Liver (tissue), 8 donors: ENCODE measurements at regions not wholly inside any gene's neighbourhood (a gene's known extent, or its start where the extent isn't known, plus 50 kb on each side); places are given as distances from the start of the nearest gene placed in this dataset.

ENCODE experiments used
- DNase-seq: peaks from one replicate; pipeline ENCODE4 v3.0.0-alpha.2; 2017; ENCODE audit warnings: low spot score
- H3K27ac ChIP-seq, 2 donors: one replicate each; pipeline ENCODE4 v1.7.0; 2013; ENCODE audit warnings: inconsistent platforms in 2 of 2, low read length in 2 of 2, control low read depth in 1 of 2, low read depth in 1 of 2, mild to moderate bottlenecking in 1 of 2
- H3K27me3 ChIP-seq, 4 donors: one replicate each; pipeline versions ENCODE4 v1.6.1 to v1.7.0; 2013; ENCODE audit warnings: low read length in 3 of 4, inconsistent platforms in 1 of 4, mild to moderate bottlenecking in 1 of 4, moderate library complexity in 1 of 4; ENCODE audit not compliant: control insufficient read depth in 4 of 4, insufficient read depth in 4 of 4
- H3K36me3 ChIP-seq, 4 donors: one replicate each; pipeline versions ENCODE4 v1.6.1 to v1.7.0; 2013; ENCODE audit warnings: low read length in 3 of 4, mild to moderate bottlenecking in 3 of 4, low read depth in 1 of 4, moderate library complexity in 1 of 4; ENCODE audit not compliant: control insufficient read depth in 4 of 4, insufficient read depth in 3 of 4
- H3K4me1 ChIP-seq, 4 donors: one replicate each; pipeline versions ENCODE4 v1.6.1 to v1.7.0; 2013; ENCODE audit warnings: low read length in 3 of 4, mild to moderate bottlenecking in 3 of 4, moderate library complexity in 1 of 4; ENCODE audit not compliant: control insufficient read depth in 4 of 4, insufficient read depth in 4 of 4
- H3K4me3 ChIP-seq, 3 donors: one replicate each; pipeline versions ENCODE4 v1.6.1 to v1.7.0; 2013; ENCODE audit warnings: low read length in 3 of 3, control low read depth in 1 of 3, low read depth in 1 of 3, mild to moderate bottlenecking in 1 of 3
- H3K9ac ChIP-seq, 2 donors: one replicate each; pipeline ENCODE4 v1.7.0; 2013; ENCODE audit warnings: low read length in 2 of 2, mild to moderate bottlenecking in 2 of 2, moderate library complexity in 2 of 2, control low read depth in 1 of 2, low read depth in 1 of 2
- H3K9me3 ChIP-seq, 4 donors: one replicate each; pipeline versions ENCODE4 v1.6.1 to v1.7.0; 2013; ENCODE audit warnings: low read length in 3 of 4; ENCODE audit not compliant: control insufficient read depth in 4 of 4
- ATF3 ChIP-seq: IDR thresholded peaks from 2 replicates; pipeline ENCODE4 v1.6.1; 2016; ENCODE audit warnings: antibody characterized with exemption
- CTCF ChIP-seq: fragments of 150-350 bp; IDR thresholded peaks from 2 replicates; pipeline ENCODE4 v1.5.1; 2017; ENCODE audit warnings: improper control_type of control experiment, low read depth, low read length; ENCODE audit not compliant: missing input control
- EGR1 ChIP-seq, 2 donors: IDR thresholded peaks; 2 replicates each; pipeline ENCODE4 v1.6.1; 2016 to 2018; ENCODE audit warnings: antibody characterized with exemption in 2 of 2, low read depth in 2 of 2
- FOXA1 ChIP-seq: IDR thresholded peaks from 2 replicates; pipeline ENCODE4 v1.6.1; 2016; ENCODE audit warnings: antibody characterized with exemption
- GABPA ChIP-seq, 2 donors: IDR thresholded peaks in 1 of 2; conservative IDR thresholded peaks in 1 of 2; 2 replicates each; pipeline ENCODE4 v1.6.1; 2016; ENCODE audit warnings: antibody characterized with exemption in 2 of 2, mild to moderate bottlenecking in 1 of 2, moderate library complexity in 1 of 2
- HNF4A ChIP-seq, 2 donors: conservative IDR thresholded peaks; 2 replicates each; pipeline ENCODE4 v1.6.1; 2016; ENCODE audit warnings: antibody characterized with exemption in 2 of 2, mild to moderate bottlenecking in 2 of 2
- NR2F2 ChIP-seq: IDR thresholded peaks from 2 replicates; pipeline ENCODE4 v1.6.1; 2016; ENCODE audit warnings: antibody characterized with exemption
- RAD21 ChIP-seq, 2 donors: IDR thresholded peaks; 2 replicates each; pipeline ENCODE4 v1.6.1; 2016; ENCODE audit warnings: antibody characterized with exemption in 2 of 2, mild to moderate bottlenecking in 2 of 2
- RXRA ChIP-seq, 2 donors: IDR thresholded peaks; 2 replicates each; pipeline ENCODE4 v1.6.1; 2017 to 2018; ENCODE audit warnings: antibody characterized with exemption in 2 of 2, mild to moderate bottlenecking in 1 of 2
- SP1 ChIP-seq: IDR thresholded peaks from 2 replicates; pipeline ENCODE4 v1.6.1; 2018; ENCODE audit warnings: antibody characterized with exemption, mild to moderate bottlenecking
- TAF1 ChIP-seq: conservative IDR thresholded peaks from 2 replicates; pipeline ENCODE4 v1.6.1; 2016; ENCODE audit warnings: antibody characterized with exemption, mild to moderate bottlenecking
- YY1 ChIP-seq: IDR thresholded peaks from 2 replicates; pipeline ENCODE4 v1.6.1; 2016; ENCODE audit warnings: antibody characterized with exemption, mild to moderate bottlenecking
- ZBTB33 ChIP-seq: IDR thresholded peaks from 2 replicates; pipeline ENCODE4 v1.6.1; 2016; ENCODE audit warnings: antibody characterized with exemption
- WGBS: extraction: QIAGEN DNeasy Blood & Tissue Kit; methylation state at CpG from one replicate; pipeline ENCODE4 v1.1.7; 2013; 5-methylcytosine and 5-hydroxymethylcytosine counted together
- donor health status: healthy.
- donor health status: healthy.
- donor health status: healthy.
- donor health status: healthy.
- donor health status: healthy.

GRCh38 chr12:93967454-93967853, 180.9 kb upstream of the PLXNC1 start:
- no peaks in the 10 kb centered on the region for H3K36me3 ChIP-seq
- TF ChIP-seq GABPA (IDR thresholded peaks at IDR 0.05 in 1 of 2, conservative IDR thresholded peaks at IDR 0.05 in 1 of 2) = no peak
- TF ChIP-seq TAF1 = no peak
- no peak for TF ChIP-seq NR2F2
- TF ChIP-seq CTCF = no peak
- no peak for TF ChIP-seq YY1
- DNase-seq = no peak
- H3K4me1 ChIP-seq = no peaks in the 10 kb centered on the region
- no peak overlapping the region for H3K27ac ChIP-seq
- peaks cover 0 to 1% (median 0%) of the 10 kb centered on the region in 4 donors for H3K9me3 ChIP-seq
- no peak overlapping the region for H3K4me3 ChIP-seq
- WGBS = 84% methylated on average over 6 of the region's 6 CpGs
- H3K27me3 ChIP-seq = no peaks in the 10 kb centered on the region
- H3K9ac ChIP-seq = no peak overlapping the region

GRCh38 chr12:93968536-93969285, 179.7 kb upstream of the PLXNC1 start:
- WGBS = 86% methylated on average over 12 of the region's 12 CpGs

More at GRCh38 chr12:93968536-93969285, 179.7 kb upstream of the PLXNC1 start:
- no peak for DNase-seq
- H3K27me3 ChIP-seq = no peaks in the 10 kb centered on the region
- H3K4me3 ChIP-seq = no peak overlapping the region
- no peak overlapping the region for H3K9ac ChIP-seq
- no peak overlapping the region for H3K27ac ChIP-seq
- H3K36me3 ChIP-seq = no peaks in the 10 kb centered on the region
- TF ChIP-seq YY1 (no peak), EGR1 (IDR thresholded peaks at IDR 0.05; ENCODE audit: low read depth in 2 of 2) (no peak), ZBTB33 (no peak), ATF3 (no peak), FOXA1 (no peak), SP1 (no peak), RAD21 (IDR thresholded peaks at IDR 0.05) (no peak), RXRA (IDR thresholded peaks at IDR 0.05) (no peak), HNF4A (conservative IDR thresholded peaks at IDR 0.05) (no peak), GABPA (IDR thresholded peaks at IDR 0.05 in 1 of 2, conservative IDR thresholded peaks at IDR 0.05 in 1 of 2) (no peak)
- H3K9me3 ChIP-seq = no peaks in the 10 kb centered on the region
- no peaks in the 10 kb centered on the region for H3K4me1 ChIP-seq
